Gastroesophageal sphincter (tissue), 4 donors: ENCODE measurements at regions not wholly inside any gene's neighbourhood (a gene's known extent, or its start where the extent isn't known, plus 50 kb on each side); places are given as distances from the start of the nearest gene placed in this dataset.
A peak's percentile ranks its signal among the peaks of the same experiment; 100 is the strongest.

Experiments
- ATAC-seq: fragments of 150-250 bp; one replicate; pipeline ENCODE4 v1.9.1; 2016; ENCODE audit warnings: mild to moderate bottlenecking, moderate library complexity
- H3K27ac ChIP-seq, 4 donors: fragments of 200-600 bp; sonication (generic) in 3 of 4; 1 replicate in 3 of 4; 2 replicates in 1 of 4; pipeline ENCODE4 v1.5.1; 2016 to 2019
- H3K27me3 ChIP-seq: fragments of 200-600 bp; sonication (generic); one replicate; pipeline ENCODE4 v1.5.1; 2019
- H3K36me3 ChIP-seq, 2 donors: fragments of 200-600 bp; sonication (generic); one replicate each; pipeline ENCODE4 v1.5.1; 2019; ENCODE audit warnings: control low read depth in 1 of 2
- H3K4me1 ChIP-seq, 3 donors: fragments of 200-600 bp; sonication (generic); 1 replicate in 2 of 3; 2 replicates in 1 of 3; pipeline ENCODE4 v1.5.1; 2016 to 2019; ENCODE audit warnings: control low read depth in 2 of 3
- H3K4me3 ChIP-seq, 2 donors: fragments of 200-600 bp; sonication (generic); one replicate each; pipeline ENCODE4 v1.5.1; 2019; ENCODE audit warnings: mild to moderate bottlenecking in 1 of 2, moderate library complexity in 1 of 2
- H3K9me3 ChIP-seq, 3 donors: fragments of 200-600 bp; sonication (generic); one replicate each; pipeline ENCODE4 v1.5.1; 2017 to 2019; ENCODE audit warnings: control low read depth in 2 of 3
- EP300 ChIP-seq: sonication (generic); formaldehyde crosslinking; IDR thresholded peaks from one replicate; pipeline ENCODE4 v1.6.1; 2017; ENCODE audit warnings: antibody characterized with exemption, mild to moderate bottlenecking
- POLR2A ChIP-seq, 2 donors: fragments of 450-650 bp; IDR thresholded peaks; one replicate each; pipeline ENCODE4 v1.6.1; 2017; ENCODE audit warnings: antibody characterized with exemption in 2 of 2, mild to moderate bottlenecking in 2 of 2, moderate library complexity in 1 of 2
- POLR2AphosphoS5 ChIP-seq: sonication (generic); formaldehyde crosslinking; IDR thresholded peaks from one replicate; pipeline ENCODE4 v1.6.1; 2017; ENCODE audit warnings: antibody characterized with exemption
- WGBS, 2 donors: methylation state at CpG; one replicate each; pipeline ENCODE4 v1.1.5; 2018; ENCODE audit warnings: low coverage in 1 of 2; 5-methylcytosine and 5-hydroxymethylcytosine counted together
- TF ChIP-seq, protein P1 (sequence below), 4 experiments: fragments of 200-600 bp in 2 of 4; fragments of 450-650 bp in 2 of 4; sonication (generic) in 1 of 4; IDR thresholded peaks; one replicate each; pipeline ENCODE4 v1.5.1; 2017 to 2019; ENCODE audit warnings: antibody characterized with exemption in 4 of 4, mild to moderate bottlenecking in 2 of 4, moderate library complexity in 2 of 4

DNA sequence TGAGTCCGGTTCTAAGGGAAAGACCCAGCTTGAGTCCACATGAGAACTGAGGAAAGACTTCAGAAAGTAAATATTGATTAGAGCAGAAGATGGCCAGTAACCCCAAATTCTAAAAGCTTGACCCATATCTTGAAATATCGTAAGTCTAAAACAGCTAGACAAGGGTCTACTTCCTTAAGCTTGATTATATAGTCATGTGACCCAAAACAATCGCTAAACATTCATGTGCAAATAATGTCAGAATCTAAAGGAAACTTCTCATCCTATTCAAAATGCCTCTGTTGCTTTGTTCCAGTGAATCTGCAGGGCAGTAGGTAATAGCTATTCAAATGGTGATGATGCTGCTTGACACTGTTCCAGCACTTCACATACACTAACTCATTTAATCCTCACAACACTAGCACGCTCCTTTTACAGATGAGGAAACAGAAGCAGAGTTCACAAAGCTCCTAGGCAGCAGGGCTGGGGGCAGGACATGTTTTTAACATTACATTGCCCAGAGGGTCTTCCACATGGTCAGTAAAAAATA lies 52.6 kb downstream of the TCF20 start:
- TF ChIP-seq, protein P1, sequence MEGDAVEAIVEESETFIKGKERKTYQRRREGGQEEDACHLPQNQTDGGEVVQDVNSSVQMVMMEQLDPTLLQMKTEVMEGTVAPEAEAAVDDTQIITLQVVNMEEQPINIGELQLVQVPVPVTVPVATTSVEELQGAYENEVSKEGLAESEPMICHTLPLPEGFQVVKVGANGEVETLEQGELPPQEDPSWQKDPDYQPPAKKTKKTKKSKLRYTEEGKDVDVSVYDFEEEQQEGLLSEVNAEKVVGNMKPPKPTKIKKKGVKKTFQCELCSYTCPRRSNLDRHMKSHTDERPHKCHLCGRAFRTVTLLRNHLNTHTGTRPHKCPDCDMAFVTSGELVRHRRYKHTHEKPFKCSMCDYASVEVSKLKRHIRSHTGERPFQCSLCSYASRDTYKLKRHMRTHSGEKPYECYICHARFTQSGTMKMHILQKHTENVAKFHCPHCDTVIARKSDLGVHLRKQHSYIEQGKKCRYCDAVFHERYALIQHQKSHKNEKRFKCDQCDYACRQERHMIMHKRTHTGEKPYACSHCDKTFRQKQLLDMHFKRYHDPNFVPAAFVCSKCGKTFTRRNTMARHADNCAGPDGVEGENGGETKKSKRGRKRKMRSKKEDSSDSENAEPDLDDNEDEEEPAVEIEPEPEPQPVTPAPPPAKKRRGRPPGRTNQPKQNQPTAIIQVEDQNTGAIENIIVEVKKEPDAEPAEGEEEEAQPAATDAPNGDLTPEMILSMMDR (IDR thresholded peaks at IDR 0.05): no peak
- no peak for TF ChIP-seq EP300
- TF ChIP-seq POLR2AphosphoS5: no peak
- no peak for TF ChIP-seq POLR2A (IDR thresholded peaks at IDR 0.05)
- ATAC-seq: no peak
- WGBS, 2 donors: 67 to 91% methylated on average over 3 to 4 of the region's 4 CpGs

DNA sequence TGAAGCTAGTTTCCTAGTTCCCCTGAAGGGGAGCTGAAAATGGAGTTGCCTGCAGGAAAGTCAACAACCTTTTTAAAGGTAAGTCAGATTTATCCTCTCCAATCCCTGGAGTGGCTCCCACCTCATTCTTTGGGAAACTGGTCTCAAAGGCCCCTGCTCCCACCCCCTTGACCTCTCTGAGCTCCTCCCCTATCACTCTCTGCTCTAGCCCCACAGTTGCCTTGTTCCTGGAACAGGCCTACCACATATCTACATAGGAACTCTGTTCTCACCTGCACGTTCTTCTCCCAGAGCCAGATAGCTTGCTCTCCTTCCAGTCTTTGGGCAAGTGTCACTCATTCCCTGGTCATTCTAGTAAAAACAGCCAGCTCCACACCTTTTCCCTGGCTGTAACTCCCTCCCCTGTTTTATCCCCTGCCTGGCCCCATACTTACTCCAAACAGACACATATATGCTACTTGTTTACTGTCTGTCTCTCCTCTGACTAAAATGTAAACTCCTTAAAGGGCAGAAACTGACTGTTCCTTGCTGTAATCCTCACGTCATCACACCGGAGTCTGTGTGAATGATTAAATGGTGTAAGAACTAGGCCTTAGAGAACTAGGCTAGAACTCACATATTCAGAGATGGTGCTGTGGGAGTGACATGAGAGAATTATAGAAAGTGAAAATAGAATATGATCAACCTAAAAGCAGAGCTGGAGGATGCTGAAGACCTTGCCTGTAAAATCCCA lies 53.3 kb downstream of the TCF20 start:
- ATAC-seq: no peak
- Histone ChIP-seq H3K36me3 (peaks cover 0 to 32% of the 10 kb centered on the region in 2 donors), H3K27ac (peak overlapping the region in 2 of 4 donors; percentile 2 to 53), H3K4me1 (peaks cover 0 to 35% (median 8%) of the 10 kb centered on the region in 3 donors), H3K9me3 (no peaks in the 10 kb centered on the region), H3K27me3 (no peaks in the 10 kb centered on the region), H3K4me3 (no peak overlapping the region)
- no peak for TF ChIP-seq POLR2A (IDR thresholded peaks at IDR 0.05)
- TF ChIP-seq, protein P1 (IDR thresholded peaks at IDR 0.05): no peak
- peak; percentile 27 for TF ChIP-seq POLR2AphosphoS5
- no peak for TF ChIP-seq EP300
- 50 to 88% methylated on average over 3 of the region's 3 CpGs for WGBS, 2 donors

More for the DNA sequence above, 52.6 kb downstream of the TCF20 start:
- H3K9me3 ChIP-seq: no peaks in the 10 kb centered on the region
- H3K4me3 ChIP-seq: no peak overlapping the region
- H3K36me3 ChIP-seq: peaks cover 0 to 26% of the 10 kb centered on the region in 2 donors
- H3K27me3 ChIP-seq: no peaks in the 10 kb centered on the region
- peaks cover 0 to 35% (median 8%) of the 10 kb centered on the region in 3 donors for H3K4me1 ChIP-seq
- peak overlapping the region in 1 of 4 donors; percentile 53 for H3K27ac ChIP-seq

DNA sequence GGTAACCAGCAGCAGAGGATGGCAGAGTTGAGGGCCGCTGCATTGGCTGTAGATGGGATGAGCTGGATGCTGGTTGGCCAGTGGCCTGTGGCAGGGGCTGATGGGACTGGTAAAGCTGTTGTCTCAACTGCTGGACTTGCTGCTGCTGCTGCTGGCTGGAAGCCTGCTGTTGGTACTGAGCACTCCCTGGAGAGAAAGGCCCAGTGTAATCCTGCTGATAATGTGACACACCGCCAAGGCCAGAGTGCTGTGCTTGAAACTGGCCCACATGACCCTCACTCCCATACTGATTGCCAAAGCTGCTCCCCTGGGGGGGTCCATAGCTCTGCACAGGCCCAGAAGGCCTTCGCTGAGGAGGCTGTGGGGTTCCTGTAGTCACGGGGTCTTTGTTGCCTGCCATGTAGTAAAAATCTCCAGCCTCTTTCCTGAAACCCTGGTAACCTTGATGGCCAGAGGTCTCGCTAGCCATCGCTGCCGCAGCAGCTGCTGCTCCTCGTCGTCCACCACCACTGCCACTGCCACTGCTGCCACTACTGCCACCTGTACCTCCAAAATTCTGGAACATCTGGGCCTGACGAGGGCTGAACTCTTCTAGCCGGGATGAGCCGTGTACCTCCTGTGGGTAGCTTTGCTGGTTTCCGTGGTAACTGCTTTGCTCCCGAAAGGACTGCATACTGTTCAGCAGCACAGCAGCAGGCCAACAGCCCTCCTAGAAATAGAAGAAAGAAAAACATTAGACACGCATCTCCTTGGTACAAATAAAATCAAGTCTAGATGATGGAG lies 55.6 kb downstream of the TCF20 start:
- TF ChIP-seq POLR2AphosphoS5 (no peak), EP300 (no peak), POLR2A (IDR thresholded peaks at IDR 0.05) (no peak)
- TF ChIP-seq, protein P1 (IDR thresholded peaks at IDR 0.05): no peak
- 78% methylated on average over 10 of the region's 15 CpGs; no CpG with 5 or more reads in 1 of the 2 donors for WGBS, 2 donors
- peaks cover 0 to 35% (median 8%) of the 10 kb centered on the region in 3 donors for H3K4me1 ChIP-seq
- peaks cover 0 to 55% of the 10 kb centered on the region in 2 donors for H3K36me3 ChIP-seq
- no peak for ATAC-seq
- no peaks in the 10 kb centered on the region for H3K27me3 ChIP-seq
- H3K9me3 ChIP-seq: no peaks in the 10 kb centered on the region
- H3K27ac ChIP-seq: no peak overlapping the region
- H3K4me3 ChIP-seq: no peak overlapping the region

DNA sequence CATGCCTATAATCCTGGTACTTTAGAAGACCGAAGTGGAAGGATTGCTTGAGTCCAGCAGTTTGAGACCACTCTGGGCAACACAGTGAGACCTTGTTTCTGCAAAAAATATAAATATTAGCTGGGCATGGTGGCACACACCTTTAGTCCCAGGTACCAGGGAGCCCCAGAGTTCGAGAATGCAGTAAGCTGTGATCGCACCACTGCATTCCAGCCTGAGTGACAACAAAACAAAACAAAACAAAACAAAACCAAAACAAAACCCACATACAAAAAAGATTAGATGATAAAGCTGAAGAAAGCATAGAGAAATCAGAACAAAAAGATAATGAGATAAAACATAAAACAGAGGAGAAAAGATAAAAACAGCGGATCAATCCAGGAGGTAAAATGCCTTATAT lies 62.1 kb downstream of the TCF20 start:
- Histone ChIP-seq H3K27me3 (no peaks in the 10 kb centered on the region), H3K36me3 (peaks cover 0 to 50% of the 10 kb centered on the region in 2 donors), H3K4me3 (no peak overlapping the region), H3K27ac (no peak overlapping the region), H3K4me1 (peaks cover 0 to 9% (median 0%) of the 10 kb centered on the region in 3 donors), H3K9me3 (no peaks in the 10 kb centered on the region)
- TF ChIP-seq, protein P1 (IDR thresholded peaks at IDR 0.05): no peak
- TF ChIP-seq POLR2AphosphoS5 (no peak), EP300 (no peak), POLR2A (IDR thresholded peaks at IDR 0.05) (no peak)
- ATAC-seq: no peak
- WGBS, 2 donors: 82 to 84% methylated on average over 4 of the region's 4 CpGs
